HL-60 (cell line): ENCODE measurements at regions not wholly inside any gene's neighbourhood (a gene's known extent, or its start where the extent isn't known, plus 50 kb on each side); places are given as distances from the start of the nearest gene placed in this dataset.

ENCODE experiments used
- POLR2AphosphoS5 ChIP-seq: IDR thresholded peaks from 2 replicates; pipeline ENCODE4 v1.6.1; 2012; ENCODE audit warnings: low read depth
- TF ChIP-seq, protein P1 (sequence below): IDR thresholded peaks from one replicate; pipeline ENCODE4 v1.5.1; 2011; ENCODE audit warnings: low read length, control low read depth, inconsistent platforms; ENCODE audit not compliant: insufficient read depth
- TF ChIP-seq, protein P2 (sequence below): IDR thresholded peaks from 2 replicates; pipeline ENCODE4 v1.6.1; 2012; ENCODE audit warnings: low read depth; ENCODE audit not compliant: insufficient replicate concordance

DNA sequence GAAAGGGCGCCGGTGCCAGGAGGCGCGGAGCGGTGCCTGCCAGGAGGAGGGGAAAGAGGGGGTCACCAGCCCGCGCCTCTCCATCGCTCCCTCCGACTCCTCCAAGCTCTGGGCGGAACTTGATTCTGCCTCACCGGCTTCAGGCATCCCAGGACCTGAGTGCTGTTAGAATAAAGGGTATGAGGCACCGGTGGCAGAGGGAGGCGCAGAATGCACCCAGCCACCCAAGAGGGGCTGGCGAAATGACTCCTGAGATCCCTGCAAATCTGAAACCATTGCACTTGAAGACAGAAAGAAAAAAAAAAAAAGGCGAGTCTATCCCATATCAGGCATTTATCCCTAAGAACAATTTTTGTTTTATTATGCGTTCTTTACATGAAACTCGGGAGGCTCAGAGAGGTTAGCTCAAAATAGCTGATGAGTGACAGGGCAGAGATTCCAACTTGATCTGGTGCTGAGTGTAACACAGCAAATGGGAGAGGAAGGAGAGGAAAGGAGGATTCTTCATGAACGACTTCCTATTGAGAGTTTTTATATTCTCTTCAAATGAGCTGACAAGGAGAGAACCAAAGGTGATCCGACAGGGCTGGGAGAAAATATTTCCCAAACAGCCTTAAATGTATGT lies 157.0 kb upstream of the FRMD4B start:
- TF ChIP-seq, protein P1, sequence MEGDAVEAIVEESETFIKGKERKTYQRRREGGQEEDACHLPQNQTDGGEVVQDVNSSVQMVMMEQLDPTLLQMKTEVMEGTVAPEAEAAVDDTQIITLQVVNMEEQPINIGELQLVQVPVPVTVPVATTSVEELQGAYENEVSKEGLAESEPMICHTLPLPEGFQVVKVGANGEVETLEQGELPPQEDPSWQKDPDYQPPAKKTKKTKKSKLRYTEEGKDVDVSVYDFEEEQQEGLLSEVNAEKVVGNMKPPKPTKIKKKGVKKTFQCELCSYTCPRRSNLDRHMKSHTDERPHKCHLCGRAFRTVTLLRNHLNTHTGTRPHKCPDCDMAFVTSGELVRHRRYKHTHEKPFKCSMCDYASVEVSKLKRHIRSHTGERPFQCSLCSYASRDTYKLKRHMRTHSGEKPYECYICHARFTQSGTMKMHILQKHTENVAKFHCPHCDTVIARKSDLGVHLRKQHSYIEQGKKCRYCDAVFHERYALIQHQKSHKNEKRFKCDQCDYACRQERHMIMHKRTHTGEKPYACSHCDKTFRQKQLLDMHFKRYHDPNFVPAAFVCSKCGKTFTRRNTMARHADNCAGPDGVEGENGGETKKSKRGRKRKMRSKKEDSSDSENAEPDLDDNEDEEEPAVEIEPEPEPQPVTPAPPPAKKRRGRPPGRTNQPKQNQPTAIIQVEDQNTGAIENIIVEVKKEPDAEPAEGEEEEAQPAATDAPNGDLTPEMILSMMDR: no peak
- no peak for TF ChIP-seq POLR2AphosphoS5
- TF ChIP-seq, protein P2, sequence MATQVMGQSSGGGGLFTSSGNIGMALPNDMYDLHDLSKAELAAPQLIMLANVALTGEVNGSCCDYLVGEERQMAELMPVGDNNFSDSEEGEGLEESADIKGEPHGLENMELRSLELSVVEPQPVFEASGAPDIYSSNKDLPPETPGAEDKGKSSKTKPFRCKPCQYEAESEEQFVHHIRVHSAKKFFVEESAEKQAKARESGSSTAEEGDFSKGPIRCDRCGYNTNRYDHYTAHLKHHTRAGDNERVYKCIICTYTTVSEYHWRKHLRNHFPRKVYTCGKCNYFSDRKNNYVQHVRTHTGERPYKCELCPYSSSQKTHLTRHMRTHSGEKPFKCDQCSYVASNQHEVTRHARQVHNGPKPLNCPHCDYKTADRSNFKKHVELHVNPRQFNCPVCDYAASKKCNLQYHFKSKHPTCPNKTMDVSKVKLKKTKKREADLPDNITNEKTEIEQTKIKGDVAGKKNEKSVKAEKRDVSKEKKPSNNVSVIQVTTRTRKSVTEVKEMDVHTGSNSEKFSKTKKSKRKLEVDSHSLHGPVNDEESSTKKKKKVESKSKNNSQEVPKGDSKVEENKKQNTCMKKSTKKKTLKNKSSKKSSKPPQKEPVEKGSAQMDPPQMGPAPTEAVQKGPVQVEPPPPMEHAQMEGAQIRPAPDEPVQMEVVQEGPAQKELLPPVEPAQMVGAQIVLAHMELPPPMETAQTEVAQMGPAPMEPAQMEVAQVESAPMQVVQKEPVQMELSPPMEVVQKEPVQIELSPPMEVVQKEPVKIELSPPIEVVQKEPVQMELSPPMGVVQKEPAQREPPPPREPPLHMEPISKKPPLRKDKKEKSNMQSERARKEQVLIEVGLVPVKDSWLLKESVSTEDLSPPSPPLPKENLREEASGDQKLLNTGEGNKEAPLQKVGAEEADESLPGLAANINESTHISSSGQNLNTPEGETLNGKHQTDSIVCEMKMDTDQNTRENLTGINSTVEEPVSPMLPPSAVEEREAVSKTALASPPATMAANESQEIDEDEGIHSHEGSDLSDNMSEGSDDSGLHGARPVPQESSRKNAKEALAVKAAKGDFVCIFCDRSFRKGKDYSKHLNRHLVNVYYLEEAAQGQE: no peak
